ENCODE measurements at regions not wholly inside any gene's neighbourhood (a gene's known extent, or its start where the extent isn't known, plus 50 kb on each side); places are given as distances from the start of the nearest gene placed in this dataset.

- TF ChIP-seq CEBPB (IDR thresholded peaks at IDR 0.05) = no peak
- no peak for TF ChIP-seq CTCF (IDR thresholded peaks at IDR 0.05)
- no peak for TF ChIP-seq SMC3 (IDR thresholded peaks at IDR 0.05)
- no peak for TF ChIP-seq MYC (IDR thresholded peaks at IDR 0.05; ENCODE audit: borderline replicate concordance, low read length)
- no peak for TF ChIP-seq RNF2 (IDR thresholded peaks at IDR 0.05; ENCODE audit: borderline replicate concordance, low read depth)
- no peak for TF ChIP-seq KDM5A (IDR thresholded peaks at IDR 0.05)
- no peak for TF ChIP-seq CBX8 (IDR thresholded peaks at IDR 0.05)
- no peak for TF ChIP-seq BCL3 (IDR thresholded peaks at IDR 0.05)
- no peak for TF ChIP-seq EP300 (IDR thresholded peaks at IDR 0.05)
- TF ChIP-seq ATOH8 (CRISPR knock-in tag; IDR thresholded peaks at IDR 0.05; ENCODE audit: low read depth) = no peak
Observed at GRCh38 chr3:21132896-21133295, 618.1 kb downstream of the ZNF385D start.

Measured in A549 (cell line).